ENCODE measurements at regions not wholly inside any gene's neighbourhood (a gene's known extent, or its start where the extent isn't known, plus 50 kb on each side); places are given as distances from the start of the nearest gene placed in this dataset.

DNA sequence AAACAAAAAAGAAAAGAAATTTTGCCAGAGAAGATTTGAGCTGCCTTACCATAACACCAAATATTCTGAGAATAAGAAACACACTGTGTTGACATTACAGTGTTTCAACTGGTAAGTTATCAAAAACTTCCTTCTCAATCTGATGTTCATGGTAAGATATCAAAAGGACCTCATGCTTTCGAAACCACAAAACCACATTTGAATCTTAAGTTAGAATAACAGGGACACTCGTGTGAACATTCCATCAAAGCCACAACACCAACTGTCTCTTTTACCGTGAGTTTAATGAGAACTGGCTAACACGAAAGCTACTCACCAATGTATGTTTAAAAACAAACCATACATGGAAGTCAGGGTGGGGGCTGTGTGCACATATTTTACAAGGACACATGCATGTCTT, 73.0 kb upstream of the OPRM1 start:
- Histone ChIP-seq H3T11ph (ENCODE audit: low read length) (no peak overlapping the region), H3K79me2 (ENCODE audit: insufficient read depth, low read length) (no peaks in the 10 kb centered on the region), H3K9me3 (ENCODE audit: control insufficient read depth, low read depth, low read length) (no peaks in the 10 kb centered on the region), H3K27me3 (ENCODE audit: insufficient read depth, low read length) (no peaks in the 10 kb centered on the region), H2AFZ (ENCODE audit: low read length) (no peak overlapping the region), H4K5ac (ENCODE audit: insufficient read length, low read depth, low read length) (no peak overlapping the region), H2BK120ac (ENCODE audit: low read depth, low read length, poor library complexity, severe bottlenecking) (no peak overlapping the region), H2AK5ac (ENCODE audit: insufficient read length, low read length) (no peak overlapping the region), H4K91ac (ENCODE audit: insufficient read length, low read depth, low read length) (no peak overlapping the region), H3K4ac (ENCODE audit: low read depth, low read length) (no peak overlapping the region), H4K8ac (replicated peaks; ENCODE audit: insufficient read length, low read depth, low read length) (no peak overlapping the region), H3K4me2 (ENCODE audit: insufficient read depth, insufficient read length, low read length) (no peak overlapping the region), H2BK12ac (ENCODE audit: insufficient read length, low read depth, low read length) (no peak overlapping the region), H3K79me1 (ENCODE audit: insufficient read depth, low read depth, low read length, poor library complexity, severe bottlenecking) (no peaks in the 10 kb centered on the region), H4K20me1 (ENCODE audit: control insufficient read depth, insufficient read depth, insufficient read length) (no peaks in the 10 kb centered on the region), H3K23me2 (ENCODE audit: insufficient read length, low read depth, low read length, poor library complexity, severe bottlenecking) (no peaks in the 10 kb centered on the region), H2BK20ac (ENCODE audit: low read depth, low read length, poor library complexity, severe bottlenecking) (no peak overlapping the region), H3K56ac (ENCODE audit: insufficient read length, low read depth, low read length) (no peak overlapping the region), H3K27ac (ENCODE audit: insufficient read length, low read depth, low read length) (no peak overlapping the region), H2BK5ac (ENCODE audit: insufficient read length, low read length) (no peak overlapping the region), H3K14ac (ENCODE audit: insufficient read depth, low read length) (no peak overlapping the region), H3K18ac (ENCODE audit: insufficient read length, low read depth, low read length) (no peak overlapping the region), H3K4me1 (ENCODE audit: insufficient read depth, low read length) (no peaks in the 10 kb centered on the region), H2BK15ac (ENCODE audit: low read depth, low read length) (no peak overlapping the region), H3K9ac (ENCODE audit: extremely low read depth, insufficient read length, low read length) (no peak overlapping the region), H3K23ac (ENCODE audit: insufficient read length, low read depth, low read length) (no peak overlapping the region)
- no CpG with 5 or more reads among the region's 4 CpGs for WGBS (ENCODE audit: extremely low coverage, insufficient read length, low lambda C conversion rate)
- no peaks in the 10 kb centered on the region for H3K36me3 Mint-ChIP-seq (ENCODE audit: insufficient read depth in 1 of 3, low read depth in 3 of 3)
- H3K27me3 Mint-ChIP-seq (ENCODE audit: low read depth): no peaks in the 10 kb centered on the region
- no peaks in the 10 kb centered on the region for H3K9me3 Mint-ChIP-seq
- no peaks in the 10 kb centered on the region for H3K4me1 Mint-ChIP-seq
- DNase-seq: no peak
- no peak overlapping the region for H3K4me3 Mint-ChIP-seq
- no peak overlapping the region for H3K27ac Mint-ChIP-seq
- TF ChIP-seq, protein P1, sequence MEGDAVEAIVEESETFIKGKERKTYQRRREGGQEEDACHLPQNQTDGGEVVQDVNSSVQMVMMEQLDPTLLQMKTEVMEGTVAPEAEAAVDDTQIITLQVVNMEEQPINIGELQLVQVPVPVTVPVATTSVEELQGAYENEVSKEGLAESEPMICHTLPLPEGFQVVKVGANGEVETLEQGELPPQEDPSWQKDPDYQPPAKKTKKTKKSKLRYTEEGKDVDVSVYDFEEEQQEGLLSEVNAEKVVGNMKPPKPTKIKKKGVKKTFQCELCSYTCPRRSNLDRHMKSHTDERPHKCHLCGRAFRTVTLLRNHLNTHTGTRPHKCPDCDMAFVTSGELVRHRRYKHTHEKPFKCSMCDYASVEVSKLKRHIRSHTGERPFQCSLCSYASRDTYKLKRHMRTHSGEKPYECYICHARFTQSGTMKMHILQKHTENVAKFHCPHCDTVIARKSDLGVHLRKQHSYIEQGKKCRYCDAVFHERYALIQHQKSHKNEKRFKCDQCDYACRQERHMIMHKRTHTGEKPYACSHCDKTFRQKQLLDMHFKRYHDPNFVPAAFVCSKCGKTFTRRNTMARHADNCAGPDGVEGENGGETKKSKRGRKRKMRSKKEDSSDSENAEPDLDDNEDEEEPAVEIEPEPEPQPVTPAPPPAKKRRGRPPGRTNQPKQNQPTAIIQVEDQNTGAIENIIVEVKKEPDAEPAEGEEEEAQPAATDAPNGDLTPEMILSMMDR (conservative IDR thresholded peaks at IDR 0.05): no peak
